Coronary artery (tissue), 2 donors: ENCODE measurements at regions not wholly inside any gene's neighbourhood (a gene's known extent, or its start where the extent isn't known, plus 50 kb on each side); places are given as distances from the start of the nearest gene placed in this dataset.

Experiments
- DNase-seq: peaks from one replicate; pipeline ENCODE4 v3.0.0-alpha.2; 2017; ENCODE audit warnings: low spot score
- H3K27ac ChIP-seq, 2 donors: fragments of 200-600 bp; sonication (generic); one replicate each; pipeline ENCODE4 v1.5.1; 2016 to 2019
- H3K4me3 ChIP-seq: fragments of 200-600 bp; sonication (generic); 2 replicates; pipeline ENCODE4 v1.5.1; 2016; ENCODE audit warnings: mild to moderate bottlenecking, moderate library complexity
- CTCF ChIP-seq: fragments of 200-600 bp; sonication (generic); IDR thresholded peaks from one replicate; pipeline ENCODE4 v1.5.1; 2019; ENCODE audit warnings: antibody characterized with exemption

GRCh38 chr5:158524070-158524469 is 575.6 kb downstream of the EBF1 start:
- DNase-seq = no peak
- no peak for TF ChIP-seq CTCF
- Histone ChIP-seq H3K27ac (no peak overlapping the region), H3K4me3 (no peak overlapping the region)

GRCh38 chr5:158522776-158523175 is 576.9 kb downstream of the EBF1 start:
- DNase-seq = no peak
- TF ChIP-seq CTCF = no peak
- Histone ChIP-seq H3K4me3 (no peak overlapping the region), H3K27ac (no peak overlapping the region)

- DNase-seq = no peak
- Histone ChIP-seq H3K27ac (no peak overlapping the region), H3K4me3 (no peak overlapping the region)
- TF ChIP-seq CTCF = no peak
Measured at GRCh38 chr5:158521995-158522394, 577.7 kb downstream of the EBF1 start.

GRCh38 chr5:158519433-158520021 is 580.2 kb downstream of the EBF1 start:
- TF ChIP-seq CTCF = no peak
- Histone ChIP-seq H3K4me3 (no peak overlapping the region), H3K27ac (no peak overlapping the region)
- no peak for DNase-seq

- no peak for TF ChIP-seq CTCF
- DNase-seq = no peak
- no peak overlapping the region for H3K4me3 ChIP-seq
- H3K27ac ChIP-seq = no peak overlapping the region
Measured at GRCh38 chr5:158516521-158516920, 583.2 kb downstream of the EBF1 start.

GRCh38 chr5:158514986-158515359 is 584.7 kb downstream of the EBF1 start:
- H3K27ac ChIP-seq = no peak overlapping the region

More at GRCh38 chr5:158514986-158515359, 584.7 kb downstream of the EBF1 start:
- no peak for DNase-seq
- H3K4me3 ChIP-seq = no peak overlapping the region
- TF ChIP-seq CTCF = no peak
